GM23248 (cell line): ENCODE measurements at regions not wholly inside any gene's neighbourhood (a gene's known extent, or its start where the extent isn't known, plus 50 kb on each side); places are given as distances from the start of the nearest gene placed in this dataset.

Experiments used
- DNase-seq: peaks from one replicate; pipeline ENCODE4 v3.0.0-alpha.2; 2015
- H2AFZ ChIP-seq: fragments of 200-600 bp; sonication (generic); 2 replicates; pipeline ENCODE4 v1.6.1; 2016; ENCODE audit warnings: antibody characterized with exemption
- H3F3A ChIP-seq: fragments of 200-600 bp; sonication (generic); 2 replicates; pipeline ENCODE4 v1.6.1; 2016; ENCODE audit warnings: mild to moderate bottlenecking, antibody characterized with exemption, mixed run types; ENCODE audit not compliant: insufficient read depth
- H3K27ac ChIP-seq: fragments of 200-600 bp; sonication (generic); 2 replicates; pipeline ENCODE4 v1.5.1; 2016; ENCODE audit warnings: mild to moderate bottlenecking
- H3K27me3 ChIP-seq: fragments of 200-600 bp; sonication (generic); replicated peaks from 2 replicates; pipeline ENCODE4 v1.6.1; 2016; ENCODE audit warnings: mild to moderate bottlenecking; ENCODE audit not compliant: insufficient read depth
- H3K36me3 ChIP-seq: fragments of 200-600 bp; sonication (generic); 2 replicates; pipeline ENCODE4 v1.6.1; 2016; ENCODE audit warnings: low read depth, mild to moderate bottlenecking
- H3K4me1 ChIP-seq: fragments of 200-600 bp; sonication (generic); 2 replicates; pipeline ENCODE4 v1.6.1; 2016; ENCODE audit warnings: mild to moderate bottlenecking; ENCODE audit not compliant: insufficient read depth
- H3K4me2 ChIP-seq: fragments of 200-600 bp; sonication (generic); one replicate; pipeline ENCODE4 v1.6.1; 2016; ENCODE audit warnings: mild to moderate bottlenecking; ENCODE audit not compliant: unreplicated experiment
- H3K4me3 ChIP-seq: fragments of 200-600 bp; sonication (generic); 2 replicates; pipeline ENCODE4 v1.5.1; 2016; ENCODE audit warnings: mild to moderate bottlenecking
- H3K79me2 ChIP-seq: fragments of 200-600 bp; sonication (generic); 2 replicates; pipeline ENCODE4 v1.6.1; 2016; ENCODE audit warnings: mild to moderate bottlenecking; ENCODE audit not compliant: insufficient read depth
- H3K9ac ChIP-seq: fragments of 200-600 bp; sonication (generic); 2 replicates; pipeline ENCODE4 v1.6.1; 2016; ENCODE audit warnings: mild to moderate bottlenecking
- H3K9me2 ChIP-seq: fragments of 200-600 bp; sonication (generic); 2 replicates; pipeline ENCODE4 v1.6.1; 2016; ENCODE audit warnings: mixed run types, mild to moderate bottlenecking, moderate library complexity; ENCODE audit not compliant: insufficient read depth
- H3K9me3 ChIP-seq: fragments of 200-600 bp; sonication (generic); one replicate; pipeline ENCODE4 v1.6.1; 2017; ENCODE audit warnings: low read depth
- H4K20me1 ChIP-seq: fragments of 200-600 bp; sonication (generic); 2 replicates; pipeline ENCODE4 v1.6.0; 2016; ENCODE audit not compliant: insufficient read depth
- EZH2 ChIP-seq: fragments of 200-600 bp; sonication (generic); IDR thresholded peaks from 2 replicates; pipeline ENCODE4 v1.6.1; 2018; ENCODE audit warnings: antibody characterized with exemption, mild to moderate bottlenecking; ENCODE audit not compliant: insufficient read depth, poor library complexity, severe bottlenecking
- EZH2phosphoT487 ChIP-seq: fragments of 200-600 bp; sonication (generic); IDR thresholded peaks from 2 replicates; pipeline ENCODE4 v1.6.1; 2018; ENCODE audit warnings: antibody characterized with exemption, moderate library complexity, mild to moderate bottlenecking, low read depth; ENCODE audit not compliant: insufficient read depth
- WGBS, 2 experiments: methylation state at CpG; one replicate each; pipeline ENCODE4 v1.1.6; 2015 to 2017; ENCODE audit warnings: low lambda C conversion rate in 2 of 2, low coverage in 1 of 2; ENCODE audit errors: missing lambda C conversion rate in 2 of 2; 5-methylcytosine and 5-hydroxymethylcytosine counted together
- in situ Hi-C: fragments of 300-500 bp; cut with MboI; formaldehyde crosslinking; loops from 2 replicates; pipeline ENCODE4 v1.15.0; 2020

DNA sequence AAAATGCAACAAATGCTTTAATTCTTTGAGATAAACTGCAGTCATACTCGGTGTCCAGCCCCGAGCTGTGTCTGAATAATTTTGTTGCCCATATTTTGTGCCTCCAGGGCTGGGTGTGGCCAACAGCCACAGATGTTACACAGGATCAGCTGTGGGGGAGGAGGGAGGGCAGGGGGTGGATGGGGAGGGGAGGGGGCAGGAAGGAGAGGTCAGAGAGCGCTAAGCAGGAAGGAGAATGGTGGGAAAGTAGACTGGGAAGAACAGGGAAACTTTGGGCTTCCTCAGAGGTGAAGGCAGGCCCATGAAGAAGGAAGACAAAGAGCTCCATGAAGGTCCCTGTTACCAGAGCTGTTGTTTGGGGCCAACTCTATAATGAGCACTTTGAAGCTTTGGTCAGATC lies 295.8 kb downstream of the COG6 start:
- no peaks in the 10 kb centered on the region for H3K4me1 ChIP-seq
- TF ChIP-seq EZH2phosphoT487 (no peak), EZH2 (no peak)
- no peak overlapping the region for H3K9ac ChIP-seq
- H3F3A ChIP-seq: no peaks in the 10 kb centered on the region
- no peaks in the 10 kb centered on the region for H3K79me2 ChIP-seq
- WGBS, 2 experiments: 47 to 66% methylated on average over 2 to 3 of the region's 3 CpGs
- DNase-seq: no peak
- no peak overlapping the region for H2AFZ ChIP-seq
- H3K36me3 ChIP-seq: no peaks in the 10 kb centered on the region
- no peaks in the 10 kb centered on the region for H4K20me1 ChIP-seq
- no peak overlapping the region for H3K4me3 ChIP-seq
- in situ Hi-C loops: no loop called here
- no peak overlapping the region for H3K27ac ChIP-seq
- H3K9me2 ChIP-seq: no peaks in the 10 kb centered on the region
- H3K27me3 ChIP-seq: no peaks in the 10 kb centered on the region; the same call in 1 of the 2 replicates
- no peaks in the 10 kb centered on the region for H3K9me3 ChIP-seq
- H3K4me2 ChIP-seq: no peak overlapping the region

DNA sequence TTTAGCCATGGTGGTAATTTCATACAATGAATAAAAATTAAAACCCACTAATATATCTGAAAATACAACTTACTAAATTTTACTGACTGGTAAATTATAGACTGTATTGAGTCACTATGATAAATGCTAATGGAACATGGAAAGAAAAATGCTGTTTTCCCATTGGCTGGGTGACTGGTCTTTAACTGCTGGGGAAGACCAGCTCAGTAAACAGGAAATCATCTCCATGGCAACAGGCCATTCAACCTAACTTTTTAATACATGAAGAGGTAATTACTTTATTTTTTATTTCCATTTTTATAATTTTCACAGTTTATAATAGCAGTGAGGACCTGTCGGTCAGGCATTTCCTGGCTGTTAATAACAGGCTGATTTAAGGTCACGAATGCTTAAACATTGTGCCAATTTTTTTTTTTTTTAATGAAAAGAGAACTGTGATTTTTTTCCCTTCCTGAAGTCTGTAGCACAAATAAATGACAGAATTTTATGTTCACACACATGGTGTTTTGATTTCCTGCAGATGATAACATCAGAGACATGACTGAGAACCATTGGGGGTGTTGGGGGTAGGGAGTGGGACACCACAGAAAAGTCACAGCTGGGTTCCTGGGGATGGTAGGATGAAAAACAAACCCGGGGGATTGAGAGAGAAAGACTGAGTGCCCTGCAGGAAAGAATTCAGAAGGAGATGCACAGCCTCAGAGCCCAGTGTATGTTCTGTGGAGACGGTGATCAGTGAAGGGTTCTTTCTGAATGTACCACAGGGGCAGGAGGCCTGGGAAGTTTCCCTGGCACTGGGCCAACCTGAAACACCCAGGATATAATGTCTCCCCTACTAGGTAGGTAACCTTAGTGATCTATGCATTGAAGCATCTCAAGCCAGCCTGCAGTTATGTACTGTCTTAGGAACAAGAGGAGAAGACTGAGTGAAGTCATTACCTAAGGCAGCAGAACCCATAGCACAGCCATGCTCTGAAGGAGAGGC lies 297.1 kb downstream of the COG6 start:
- peak; percentile 10 for DNase-seq
- Histone ChIP-seq H3K9me2 (no peaks in the 10 kb centered on the region), H3K4me3 (no peak overlapping the region), H3K36me3 (no peaks in the 10 kb centered on the region), H3K27ac (no peak overlapping the region), H4K20me1 (no peaks in the 10 kb centered on the region), H3K27me3 (no peaks in the 10 kb centered on the region; the same call in 1 of the 2 replicates), H3K79me2 (no peaks in the 10 kb centered on the region), H3K4me1 (no peaks in the 10 kb centered on the region), H3F3A (no peaks in the 10 kb centered on the region), H3K4me2 (no peak overlapping the region), H3K9me3 (no peaks in the 10 kb centered on the region), H2AFZ (no peak overlapping the region), H3K9ac (no peak overlapping the region)
- in situ Hi-C loops: no loop called here
- 26 to 27% methylated on average over 4 of the region's 4 CpGs for WGBS, 2 experiments
- TF ChIP-seq EZH2 (no peak), EZH2phosphoT487 (no peak)

DNA sequence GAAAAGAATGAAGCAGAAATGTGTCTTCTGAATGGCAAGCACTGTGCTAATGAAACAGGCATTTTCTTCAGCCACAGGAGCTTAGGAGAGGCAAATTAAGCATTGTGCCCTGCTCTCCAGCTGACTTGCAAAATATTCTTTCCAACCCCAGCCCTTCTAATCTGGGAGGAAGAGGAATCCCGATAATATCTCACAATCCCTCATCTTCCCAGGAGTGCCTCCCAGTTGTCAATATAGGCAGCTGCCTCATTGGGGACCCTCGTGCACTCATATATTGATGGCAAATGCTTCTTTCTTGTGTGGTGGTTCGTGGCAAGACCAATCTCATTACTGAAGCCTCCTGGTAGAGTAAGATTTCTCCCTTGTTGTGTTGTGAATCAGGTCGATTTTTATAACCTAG lies 299.0 kb downstream of the COG6 start:
- no peaks in the 10 kb centered on the region for H3K79me2 ChIP-seq
- no peak for TF ChIP-seq EZH2phosphoT487
- TF ChIP-seq EZH2: no peak
- H3K9me3 ChIP-seq: no peaks in the 10 kb centered on the region
- H3K9me2 ChIP-seq: no peaks in the 10 kb centered on the region
- DNase-seq: no peak
- no peaks in the 10 kb centered on the region for H3F3A ChIP-seq
- H3K27ac ChIP-seq: no peak overlapping the region
- no peaks in the 10 kb centered on the region for H3K4me1 ChIP-seq
- H4K20me1 ChIP-seq: no peaks in the 10 kb centered on the region
- no peak overlapping the region for H3K4me3 ChIP-seq
- 29 to 40% methylated on average over 4 of the region's 4 CpGs for WGBS, 2 experiments
- no peaks in the 10 kb centered on the region for H3K36me3 ChIP-seq
- no peaks in the 10 kb centered on the region for H3K27me3 ChIP-seq
- in situ Hi-C loops: no loop called here
- no peak overlapping the region for H3K9ac ChIP-seq
- H3K4me2 ChIP-seq: no peak overlapping the region
- H2AFZ ChIP-seq: no peak overlapping the region

DNA sequence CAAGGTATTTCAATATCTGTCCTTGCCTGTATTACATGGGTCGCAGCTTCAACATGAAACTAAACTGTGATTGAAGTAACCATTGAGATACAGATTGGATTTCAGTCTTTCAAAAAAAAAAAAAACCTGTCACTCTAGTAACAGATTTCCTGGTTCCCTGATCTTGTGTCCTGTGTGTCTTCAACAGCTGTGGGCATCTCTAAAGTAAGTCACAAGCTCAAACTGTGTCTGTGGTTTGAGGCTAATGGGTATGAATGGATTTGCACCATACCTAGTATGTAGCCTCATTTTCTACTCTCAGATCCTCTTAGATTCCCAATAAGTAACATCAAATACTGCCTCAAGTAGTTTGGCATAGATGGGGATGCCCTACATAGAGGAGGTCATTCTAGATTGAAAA lies 300.1 kb downstream of the COG6 start:
- no peaks in the 10 kb centered on the region for H3K79me2 ChIP-seq
- TF ChIP-seq EZH2phosphoT487 (no peak), EZH2 (no peak)
- in situ Hi-C loops: no loop called here
- no peaks in the 10 kb centered on the region for H3K36me3 ChIP-seq
- H3K9me3 ChIP-seq: no peaks in the 10 kb centered on the region
- H3K4me3 ChIP-seq: no peak overlapping the region
- 0 out of 2 replicates have a peak, but pooled peaks cover 3% of the 10 kb centered on the region for H3K27me3 ChIP-seq
- no peak overlapping the region for H2AFZ ChIP-seq
- no peaks in the 10 kb centered on the region for H3F3A ChIP-seq
- H3K4me1 ChIP-seq: no peaks in the 10 kb centered on the region
- H3K27ac ChIP-seq: no peak overlapping the region
- H3K4me2 ChIP-seq: no peak overlapping the region
- 69 to 72% methylated on average over 1 of the region's 1 CpG for WGBS, 2 experiments
- H4K20me1 ChIP-seq: no peaks in the 10 kb centered on the region
- no peak overlapping the region for H3K9ac ChIP-seq
- no peaks in the 10 kb centered on the region for H3K9me2 ChIP-seq
- DNase-seq: no peak
